Smooth muscle cell of the brain vasculature (primary cell): ENCODE measurements at regions not wholly inside any gene's neighbourhood (a gene's known extent, or its start where the extent isn't known, plus 50 kb on each side); places are given as distances from the start of the nearest gene placed in this dataset.

Source experiments
- DNase-seq: peaks from one replicate; pipeline ENCODE4 v3.0.0-alpha.2; 2012; ENCODE audit warnings: low read depth, low spot score

DNA sequence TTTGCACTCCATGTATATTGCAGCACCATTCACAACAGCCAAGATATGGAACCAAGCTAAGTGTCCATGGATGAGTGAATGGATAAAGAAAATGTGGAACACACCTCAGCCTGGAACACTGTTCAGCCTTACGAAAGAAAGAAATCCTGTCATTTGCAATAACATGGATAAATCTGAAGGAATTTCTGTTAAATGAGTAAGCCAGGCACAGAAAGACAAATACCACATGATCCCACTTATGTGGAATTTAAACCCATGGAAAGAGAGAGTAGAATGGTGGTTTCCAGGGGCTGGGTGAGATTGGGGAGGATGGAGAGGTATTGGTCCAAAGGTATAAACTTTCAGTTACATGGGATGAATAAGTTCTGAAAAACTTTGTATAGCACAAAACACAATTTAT lies 228.9 kb upstream of the CD180 start:
- DNase-seq, result no peak

DNA sequence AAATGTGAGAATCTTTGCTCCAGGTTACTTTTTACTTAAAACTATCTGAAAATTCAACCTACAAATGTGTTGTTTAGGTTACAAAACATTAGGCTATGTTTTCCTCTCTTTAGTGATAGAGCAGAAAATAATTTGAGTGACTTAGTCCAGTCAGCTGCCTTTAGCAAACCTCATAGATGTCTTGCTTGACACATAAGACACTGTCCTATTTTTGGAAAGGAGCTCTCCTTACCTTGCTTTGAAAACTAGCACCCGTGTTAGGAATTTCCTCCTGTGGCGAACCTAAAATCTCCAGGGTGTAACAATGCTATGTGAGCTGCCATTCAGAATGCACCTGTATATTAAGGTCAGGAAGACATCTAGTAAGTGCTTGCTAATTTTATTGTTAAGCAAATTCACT lies 221.2 kb upstream of the CD180 start:
- DNase-seq, result no peak

DNA sequence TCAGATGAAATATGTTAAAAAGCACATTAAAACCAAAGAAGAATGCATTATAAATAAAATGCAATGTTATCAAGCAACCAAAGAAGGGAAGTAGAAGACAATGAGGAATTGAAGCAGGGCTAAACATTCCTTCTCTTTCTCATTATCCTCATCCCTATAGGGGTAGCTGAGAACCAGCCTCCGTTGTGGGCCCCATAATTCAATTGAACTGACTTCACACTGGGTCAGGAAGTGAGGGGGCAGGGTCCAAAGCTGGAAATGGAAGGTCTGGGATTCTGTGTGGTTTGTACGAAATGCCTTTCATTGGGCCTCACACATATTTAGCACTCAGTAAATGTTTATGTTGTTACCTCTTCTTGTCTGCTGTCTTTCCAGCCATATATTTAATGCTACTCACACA lies 220.4 kb upstream of the CD180 start:
- DNase-seq, result no peak

DNA sequence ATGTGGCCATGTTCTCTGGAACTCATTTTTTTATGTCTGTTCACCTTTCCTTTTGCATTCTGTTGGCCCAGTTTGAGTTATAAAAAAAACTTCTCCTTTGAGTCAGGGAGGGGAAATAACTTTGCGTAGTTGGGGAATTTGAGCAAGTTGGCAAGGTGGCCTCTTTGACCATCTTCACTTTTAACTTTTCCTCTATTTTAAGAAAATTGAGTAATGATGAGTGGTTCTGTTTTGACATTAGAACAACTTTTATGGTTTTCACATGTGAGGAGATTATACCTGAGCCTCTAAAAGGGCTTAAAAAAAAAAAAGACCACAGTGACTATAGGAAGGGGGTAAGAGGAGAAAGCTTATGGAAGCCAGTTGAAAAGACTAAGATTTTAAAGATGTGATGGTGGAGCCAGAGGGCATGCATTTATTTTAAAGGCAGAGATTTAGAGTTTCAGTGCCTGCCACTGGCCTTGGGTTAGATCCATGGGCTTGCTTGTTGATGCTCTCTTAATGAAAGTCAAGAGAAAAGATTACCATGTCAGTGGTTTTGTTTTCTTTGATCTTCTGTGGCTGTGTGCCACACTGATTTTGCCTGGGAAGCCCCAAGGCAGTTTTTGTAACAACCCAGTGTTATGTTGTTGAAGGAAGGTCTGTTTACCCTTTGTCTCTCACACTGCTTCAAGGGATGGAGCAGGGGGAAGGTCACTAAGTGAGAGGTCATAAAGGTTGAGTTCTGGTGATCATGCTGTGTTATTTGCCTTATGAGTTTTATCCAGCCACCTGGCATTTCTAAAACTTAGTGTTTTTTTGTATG lies 219.7 kb upstream of the CD180 start:
- DNase-seq, result peak; percentile 43

- DNase-seq, result no peak
Observed at GRCh38 chr5:67414712-67415111, 218.1 kb upstream of the CD180 start.

DNA sequence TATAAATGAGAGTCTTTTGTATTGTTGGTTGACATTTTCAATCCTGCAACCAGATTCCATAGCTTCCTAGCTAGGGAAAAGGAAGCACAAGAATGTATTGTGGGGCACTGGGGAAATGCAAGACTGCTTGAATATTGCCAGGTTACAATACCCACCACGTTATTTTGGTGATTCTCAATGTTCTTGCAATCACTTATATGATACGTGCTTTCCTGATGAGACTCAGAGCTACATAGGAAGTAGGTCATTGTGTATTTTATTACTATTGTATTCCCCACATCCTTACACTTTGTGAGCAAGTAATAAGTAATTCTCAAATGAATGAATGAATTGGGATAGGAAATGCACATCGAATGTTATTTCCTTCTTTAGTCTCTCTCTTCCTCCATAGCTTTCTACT lies 217.1 kb upstream of the CD180 start:
- DNase-seq, result no peak

GRCh38 chr5:67409126-67409777 lies 212.7 kb upstream of the CD180 start:
- no peak for DNase-seq

DNA sequence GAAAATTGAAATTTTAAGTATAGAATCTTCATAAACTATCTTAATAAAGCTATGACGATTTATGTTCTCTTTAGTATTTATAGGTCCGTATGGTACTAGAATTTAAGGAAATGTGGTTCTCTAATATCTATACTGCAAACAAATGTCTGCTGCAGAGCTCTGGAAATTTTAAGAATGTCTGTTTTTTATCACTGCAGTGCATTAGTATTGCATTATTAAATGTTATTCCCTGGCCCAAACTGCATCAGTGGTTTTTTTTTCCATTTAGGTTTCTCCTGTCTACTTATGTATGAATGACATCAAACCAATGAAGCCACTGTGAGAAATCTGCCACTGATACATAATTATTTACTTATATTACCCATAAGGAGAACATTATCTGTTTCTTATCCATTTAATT lies 211.4 kb upstream of the CD180 start:
- DNase-seq, result no peak

DNA sequence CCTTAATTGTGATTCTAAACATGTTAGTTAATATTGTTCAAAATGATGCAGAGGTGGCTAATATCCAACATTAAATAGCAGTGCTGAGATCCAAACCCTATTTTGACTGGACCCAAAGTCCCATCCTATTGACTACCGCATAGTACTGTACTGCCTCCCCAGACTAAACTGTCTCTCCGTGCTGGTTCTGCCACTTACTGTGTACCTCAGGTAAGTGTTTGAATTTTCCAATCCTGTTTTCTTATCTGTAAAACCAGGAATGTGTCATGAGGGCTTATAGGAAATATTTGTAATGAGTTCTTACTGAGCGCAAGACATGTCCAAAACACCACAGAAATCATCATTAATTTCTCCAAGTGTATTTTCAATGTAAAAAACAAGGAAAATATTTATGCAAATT lies 209.2 kb upstream of the CD180 start:
- no peak for DNase-seq

DNA sequence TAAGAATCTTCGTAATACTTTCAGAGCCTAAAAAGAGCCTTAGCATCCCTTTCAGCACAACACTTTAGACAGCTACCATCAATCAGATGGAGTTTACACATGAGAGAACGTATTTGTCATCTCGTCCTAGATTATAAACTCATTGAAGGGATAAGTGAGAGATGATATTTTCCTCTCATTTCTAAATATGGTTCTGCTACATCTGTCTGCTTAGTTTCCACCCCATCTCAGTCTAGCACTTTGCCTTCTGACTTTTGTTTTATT lies 208.4 kb upstream of the CD180 start:
- no peak for DNase-seq

- DNase-seq, result no peak
Observed at GRCh38 chr5:67404256-67405100, 207.9 kb upstream of the CD180 start.

GRCh38 chr5:67402526-67402925 lies 205.9 kb upstream of the CD180 start:
- no peak for DNase-seq

DNA sequence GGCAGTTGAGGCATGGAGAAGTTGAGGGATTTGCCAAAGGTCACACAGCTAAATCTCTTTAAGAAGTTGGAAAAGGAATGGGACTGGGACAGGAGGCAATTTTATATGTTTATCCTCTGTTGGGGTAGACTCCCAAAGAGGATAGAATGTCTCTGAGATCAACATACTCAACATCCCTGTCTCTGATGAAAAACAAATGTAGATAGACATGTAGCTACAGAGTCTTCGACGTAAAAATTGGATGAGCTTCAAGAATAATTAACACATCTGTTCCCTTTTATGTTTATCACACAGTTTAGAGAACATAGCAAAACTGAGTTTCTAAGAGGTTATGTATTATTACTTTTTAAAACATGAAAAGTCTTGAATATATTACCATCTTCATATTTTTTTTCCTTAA lies 204.6 kb upstream of the CD180 start:
- no peak for DNase-seq

- DNase-seq, result no peak
Observed at GRCh38 chr5:67400752-67401151, 204.2 kb upstream of the CD180 start.

DNA sequence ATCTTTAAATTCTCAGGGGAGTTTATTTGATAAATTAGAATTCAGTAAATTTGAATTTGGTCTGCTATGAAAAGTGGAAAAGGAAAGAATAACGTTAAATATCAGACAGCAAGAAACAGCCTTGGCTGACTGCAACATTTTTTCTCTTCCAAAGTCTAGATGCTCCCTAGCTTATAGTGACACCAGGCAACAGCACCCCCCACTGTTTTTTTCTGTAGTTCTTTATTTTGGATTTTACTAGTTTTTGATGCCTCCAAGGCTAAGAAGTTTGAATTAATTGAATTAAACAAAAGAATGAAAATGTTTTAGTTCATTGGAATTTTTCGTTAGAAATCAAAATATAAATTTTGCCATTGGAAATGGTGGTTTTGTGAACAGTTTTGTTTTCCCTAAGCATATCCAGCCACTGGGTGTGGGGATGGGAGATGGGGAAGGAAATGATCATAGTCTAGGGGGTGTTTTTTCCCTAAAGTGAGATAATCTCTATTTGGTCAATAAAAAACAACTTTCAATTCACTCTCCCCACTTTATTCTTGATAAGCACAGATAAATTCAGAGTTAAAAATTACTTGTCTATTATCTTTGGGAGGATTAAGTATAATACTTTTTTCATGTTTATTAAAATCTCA lies 199.3 kb upstream of the CD180 start:
- DNase-seq, result no peak

DNA sequence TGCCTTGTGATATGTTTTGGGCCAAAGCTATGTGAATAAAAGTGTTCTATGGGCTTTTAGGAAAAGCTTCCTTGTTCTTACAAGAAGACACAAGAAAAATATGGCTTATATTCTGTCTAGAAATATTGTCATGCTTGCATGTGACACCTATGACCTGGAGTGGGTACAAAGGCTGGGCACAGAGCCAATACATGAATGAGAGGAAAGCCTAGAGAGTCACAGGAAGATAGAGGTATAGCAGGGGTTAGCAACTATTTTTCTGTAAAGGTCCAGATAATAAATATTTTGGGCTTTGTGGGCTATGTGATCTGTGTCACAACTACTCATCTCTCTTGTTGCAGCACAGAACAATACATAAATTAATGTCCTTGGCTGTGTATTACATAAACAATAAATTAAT lies 196.6 kb upstream of the CD180 start:
- DNase-seq, result no peak

- DNase-seq, result no peak
Observed at GRCh38 chr5:67390935-67391334, 194.3 kb upstream of the CD180 start.

DNA sequence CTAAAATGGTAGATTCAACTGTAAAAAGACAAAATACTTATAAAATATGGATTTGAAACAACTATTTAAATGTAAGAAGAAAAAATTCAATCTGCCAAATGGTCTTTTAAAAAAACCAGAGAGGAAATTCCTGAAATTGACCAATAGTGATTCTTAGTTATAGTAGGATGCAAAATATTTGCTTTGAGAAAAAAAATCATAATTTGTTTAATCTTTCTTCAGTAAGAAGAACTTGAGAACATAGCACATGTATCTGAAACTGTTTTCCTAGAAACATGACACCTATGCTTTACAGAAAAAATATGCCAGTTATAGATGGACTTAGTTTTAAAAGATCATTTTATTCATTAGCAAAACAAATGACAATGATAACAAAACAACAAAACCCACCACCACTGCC lies 186.9 kb upstream of the CD180 start:
- DNase-seq, result peak; percentile 1

DNA sequence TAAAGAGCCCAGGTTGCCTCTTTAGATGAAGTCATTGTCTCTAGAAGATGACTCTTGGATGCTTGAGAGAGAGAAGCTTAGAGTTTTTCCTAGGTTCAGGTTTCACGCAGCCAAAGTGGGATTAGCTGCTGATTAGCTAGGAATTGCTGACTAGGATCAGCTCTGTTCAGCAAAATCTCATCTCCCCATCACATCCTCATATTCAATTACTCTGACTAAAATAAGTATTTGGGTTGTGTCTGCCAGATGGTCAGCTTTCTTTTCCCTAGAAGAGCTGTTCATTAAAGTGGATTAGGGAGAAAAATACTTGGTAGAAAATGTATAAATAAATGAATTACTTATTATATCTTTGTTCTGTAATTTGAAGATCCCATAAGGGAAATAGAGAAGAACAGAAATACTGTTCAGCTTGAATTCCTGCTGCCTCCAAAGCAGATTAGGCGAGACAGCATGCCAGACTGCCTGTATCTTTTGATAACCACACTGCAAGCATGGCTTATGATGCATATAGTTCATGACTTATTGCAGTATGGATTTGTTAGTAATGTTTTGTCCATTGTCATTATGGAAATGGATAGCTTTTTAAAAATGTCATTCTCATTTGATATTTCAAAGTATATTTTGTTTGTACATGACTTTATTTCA lies 184.8 kb upstream of the CD180 start:
- DNase-seq, result no peak

DNA sequence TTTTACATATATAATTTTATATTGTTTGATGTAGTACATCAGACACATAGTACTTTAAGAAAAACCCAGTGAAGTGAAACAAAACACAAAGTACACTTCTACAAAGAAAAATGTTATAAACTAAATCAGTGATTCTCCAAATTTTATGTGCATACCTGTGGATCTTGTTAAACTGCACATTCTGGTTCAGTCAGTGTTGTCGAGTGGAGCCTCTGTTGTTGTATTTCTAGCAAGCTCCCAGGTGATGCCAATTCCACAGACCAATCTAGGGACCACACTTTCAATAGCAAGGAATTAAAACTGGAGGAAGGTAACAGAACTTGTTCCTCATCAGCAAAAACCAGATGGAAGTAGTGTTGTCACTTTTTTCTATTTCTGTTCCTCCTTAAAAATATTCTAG lies 183.8 kb upstream of the CD180 start:
- no peak for DNase-seq

DNA sequence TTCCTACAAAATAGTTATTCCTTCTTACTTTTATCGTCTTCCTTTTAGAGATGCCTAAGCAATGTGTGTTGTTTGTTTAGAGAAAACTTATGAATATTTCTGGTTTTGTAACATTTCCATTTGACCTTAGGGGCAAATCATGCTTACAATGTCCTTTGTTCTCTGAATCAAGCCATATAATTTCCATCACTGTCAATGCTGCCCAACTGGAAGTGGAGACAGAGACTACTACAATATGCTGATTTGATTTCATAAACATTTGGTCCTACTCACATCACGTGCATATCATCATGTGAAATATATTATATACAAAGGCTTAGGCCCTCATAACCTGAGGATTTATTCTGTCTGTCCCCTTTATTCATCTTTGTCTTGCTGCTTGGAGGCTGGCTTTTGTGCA lies 183.2 kb upstream of the CD180 start:
- no peak for DNase-seq

DNA sequence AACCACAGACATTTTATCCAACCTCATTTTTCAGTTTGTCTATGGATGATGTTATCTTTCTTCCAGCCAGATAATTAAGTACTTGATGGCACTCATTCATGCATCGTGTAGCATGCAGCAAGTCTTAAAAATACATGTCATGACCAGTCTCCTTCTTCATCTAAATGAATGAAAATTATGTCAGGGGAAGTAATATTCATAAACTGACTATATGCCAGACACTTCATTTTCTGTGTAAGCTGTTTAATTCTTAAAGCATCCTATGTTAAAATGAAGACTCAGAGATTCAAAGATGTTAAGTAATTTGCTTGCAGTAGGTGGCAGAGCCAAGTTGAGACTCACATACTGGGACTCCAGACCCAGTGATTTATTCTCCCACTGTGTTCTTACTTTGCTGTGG lies 181.7 kb upstream of the CD180 start:
- DNase-seq, result no peak
